ENCODE measurements at regions not wholly inside any gene's neighbourhood (a gene's known extent, or its start where the extent isn't known, plus 50 kb on each side); places are given as distances from the start of the nearest gene placed in this dataset.

DNA sequence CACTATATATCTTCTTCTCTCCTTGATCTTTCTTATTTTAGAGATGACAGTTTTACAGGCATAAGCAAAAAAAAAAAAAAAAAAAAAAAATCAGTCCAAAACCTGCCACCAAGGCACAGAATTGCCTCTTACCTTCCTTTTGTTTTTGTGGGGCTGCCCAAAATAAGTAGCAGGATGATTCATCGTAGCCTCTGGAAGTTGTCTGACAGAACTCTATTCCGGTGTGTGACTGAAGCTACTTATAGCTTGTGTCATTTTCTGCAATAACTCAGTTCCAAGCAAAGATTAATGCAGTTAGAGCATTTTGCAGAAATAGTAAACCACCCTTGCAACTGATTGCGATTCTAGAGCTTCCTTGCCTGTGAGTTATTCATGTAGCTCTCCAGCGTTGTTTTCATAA, 186.8 kb downstream of the KIF2B start:
- TF ChIP-seq, protein P1, sequence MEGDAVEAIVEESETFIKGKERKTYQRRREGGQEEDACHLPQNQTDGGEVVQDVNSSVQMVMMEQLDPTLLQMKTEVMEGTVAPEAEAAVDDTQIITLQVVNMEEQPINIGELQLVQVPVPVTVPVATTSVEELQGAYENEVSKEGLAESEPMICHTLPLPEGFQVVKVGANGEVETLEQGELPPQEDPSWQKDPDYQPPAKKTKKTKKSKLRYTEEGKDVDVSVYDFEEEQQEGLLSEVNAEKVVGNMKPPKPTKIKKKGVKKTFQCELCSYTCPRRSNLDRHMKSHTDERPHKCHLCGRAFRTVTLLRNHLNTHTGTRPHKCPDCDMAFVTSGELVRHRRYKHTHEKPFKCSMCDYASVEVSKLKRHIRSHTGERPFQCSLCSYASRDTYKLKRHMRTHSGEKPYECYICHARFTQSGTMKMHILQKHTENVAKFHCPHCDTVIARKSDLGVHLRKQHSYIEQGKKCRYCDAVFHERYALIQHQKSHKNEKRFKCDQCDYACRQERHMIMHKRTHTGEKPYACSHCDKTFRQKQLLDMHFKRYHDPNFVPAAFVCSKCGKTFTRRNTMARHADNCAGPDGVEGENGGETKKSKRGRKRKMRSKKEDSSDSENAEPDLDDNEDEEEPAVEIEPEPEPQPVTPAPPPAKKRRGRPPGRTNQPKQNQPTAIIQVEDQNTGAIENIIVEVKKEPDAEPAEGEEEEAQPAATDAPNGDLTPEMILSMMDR (conservative IDR thresholded peaks at IDR 0.05; ENCODE audit: low read depth, low read length), result no peak
- Histone ChIP-seq H3K9ac (no peak overlapping the region), H3K36me3 (ENCODE audit: insufficient read depth) (no peaks in the 10 kb centered on the region), H3K27ac (no peak overlapping the region), H3K4me3 (IDR thresholded peaks at IDR 0.05; ENCODE audit: insufficient read depth, low read depth, low read length) (no peak overlapping the region), H3K4me1 (ENCODE audit: low read depth, poor library complexity, severe bottlenecking) (no peaks in the 10 kb centered on the region), H3K4me2 (no peak overlapping the region), H3K79me2 (ENCODE audit: insufficient read depth, low read depth) (no peaks in the 10 kb centered on the region), H2AFZ (ENCODE audit: low read depth) (no peak overlapping the region), H3K27me3 (ENCODE audit: insufficient read depth, low read depth) (no peaks in the 10 kb centered on the region), H4K20me1 (ENCODE audit: insufficient read depth) (no peaks in the 10 kb centered on the region)

DNA sequence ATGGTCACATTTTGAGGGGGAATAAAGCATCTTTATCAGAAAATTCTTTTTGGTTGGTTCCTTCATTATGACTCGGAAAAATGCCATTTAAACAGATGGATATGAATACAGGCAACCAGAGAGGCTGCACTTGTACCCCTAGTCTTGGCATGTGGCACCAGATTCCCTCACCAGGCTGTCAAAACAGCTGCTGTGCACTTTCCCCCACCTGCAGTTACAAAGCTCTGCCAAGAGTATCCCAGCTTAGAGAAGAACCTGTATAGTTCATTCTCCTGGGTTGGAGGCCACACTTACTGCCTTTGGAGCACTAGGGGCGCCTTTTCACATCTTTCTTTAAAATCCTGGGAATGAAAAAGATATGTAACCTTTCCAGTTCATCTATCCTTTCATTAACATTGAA, 190.3 kb downstream of the KIF2B start:
- Histone ChIP-seq H3K4me3 (IDR thresholded peaks at IDR 0.05; ENCODE audit: insufficient read depth, low read depth, low read length) (no peak overlapping the region), H3K27me3 (ENCODE audit: insufficient read depth, low read depth) (no peaks in the 10 kb centered on the region), H2AFZ (ENCODE audit: low read depth) (no peak overlapping the region), H3K36me3 (ENCODE audit: insufficient read depth) (no peaks in the 10 kb centered on the region), H3K27ac (no peak overlapping the region), H4K20me1 (ENCODE audit: insufficient read depth) (no peaks in the 10 kb centered on the region), H3K9ac (no peak overlapping the region), H3K4me2 (no peak overlapping the region), H3K79me2 (ENCODE audit: insufficient read depth, low read depth) (no peaks in the 10 kb centered on the region), H3K4me1 (ENCODE audit: low read depth, poor library complexity, severe bottlenecking) (no peaks in the 10 kb centered on the region)
- TF ChIP-seq, protein P1 (conservative IDR thresholded peaks at IDR 0.05; ENCODE audit: low read depth, low read length), result no peak

DNA sequence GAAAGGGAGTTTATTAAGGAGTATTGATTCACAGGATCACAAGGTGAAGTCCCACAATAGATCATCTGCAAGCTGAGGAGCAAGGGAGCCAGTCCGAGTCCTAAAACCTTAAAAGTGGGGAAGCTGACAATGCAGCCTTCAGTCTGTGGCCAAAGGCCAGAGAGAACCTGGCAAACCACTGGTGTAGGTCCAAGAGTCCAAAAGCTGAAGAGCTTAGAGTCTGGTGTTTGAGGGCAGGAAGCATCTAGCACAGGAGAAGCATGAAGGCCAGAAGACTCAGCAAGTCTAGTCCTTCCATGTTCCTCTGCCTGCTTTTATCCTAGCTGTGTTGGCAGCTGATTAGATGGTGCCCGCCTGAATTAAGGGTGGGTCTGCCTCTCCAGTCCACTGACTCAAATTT, 193.0 kb downstream of the KIF2B start:
- no peaks in the 10 kb centered on the region for H3K79me2 ChIP-seq (ENCODE audit: insufficient read depth, low read depth)
- H3K36me3 ChIP-seq (ENCODE audit: insufficient read depth), result no peaks in the 10 kb centered on the region
- H3K4me1 ChIP-seq (ENCODE audit: low read depth, poor library complexity, severe bottlenecking), result no peaks in the 10 kb centered on the region
- H3K4me3 ChIP-seq (IDR thresholded peaks at IDR 0.05; ENCODE audit: insufficient read depth, low read depth, low read length), result no peak overlapping the region
- no peak overlapping the region for H3K27ac ChIP-seq
- H2AFZ ChIP-seq (ENCODE audit: low read depth), result no peak overlapping the region
- no peak overlapping the region for H3K9ac ChIP-seq
- H3K4me2 ChIP-seq, result no peak overlapping the region
- H3K27me3 ChIP-seq (ENCODE audit: insufficient read depth, low read depth), result no peaks in the 10 kb centered on the region
- H4K20me1 ChIP-seq (ENCODE audit: insufficient read depth), result no peaks in the 10 kb centered on the region
- TF ChIP-seq, protein P1 (conservative IDR thresholded peaks at IDR 0.05; ENCODE audit: low read depth, low read length), result no peak

DNA sequence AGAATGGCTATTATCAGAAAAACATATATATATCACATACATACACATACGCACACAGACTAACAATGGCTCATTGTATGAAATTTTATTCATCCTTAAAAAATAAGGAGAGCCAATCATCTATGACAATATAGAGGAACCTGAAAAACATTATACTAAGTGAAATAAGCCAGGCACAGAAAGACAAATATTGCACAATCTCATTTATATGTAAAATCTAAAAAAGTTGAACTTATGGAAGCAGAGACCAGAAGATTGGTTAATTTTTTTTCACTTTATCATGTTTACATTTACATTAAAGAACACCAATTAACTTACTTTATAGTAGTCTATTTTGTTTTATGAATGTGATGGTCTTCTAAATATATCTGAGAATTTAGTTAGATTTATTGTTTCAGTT, 198.7 kb downstream of the KIF2B start:
- Histone ChIP-seq H3K9ac (no peak overlapping the region), H3K79me2 (ENCODE audit: insufficient read depth, low read depth) (no peaks in the 10 kb centered on the region), H3K4me3 (IDR thresholded peaks at IDR 0.05; ENCODE audit: insufficient read depth, low read depth, low read length) (no peak overlapping the region), H2AFZ (ENCODE audit: low read depth) (no peak overlapping the region), H3K27me3 (ENCODE audit: insufficient read depth, low read depth) (no peaks in the 10 kb centered on the region), H3K27ac (no peak overlapping the region), H4K20me1 (ENCODE audit: insufficient read depth) (no peaks in the 10 kb centered on the region), H3K4me2 (no peak overlapping the region), H3K36me3 (ENCODE audit: insufficient read depth) (no peaks in the 10 kb centered on the region), H3K4me1 (ENCODE audit: low read depth, poor library complexity, severe bottlenecking) (no peaks in the 10 kb centered on the region)
- TF ChIP-seq, protein P1 (conservative IDR thresholded peaks at IDR 0.05; ENCODE audit: low read depth, low read length), result no peak

All from KMS-11 (cell line).